Mesothelial cell of epicardium (in vitro differentiated cells): ENCODE measurements at regions not wholly inside any gene's neighbourhood (a gene's known extent, or its start where the extent isn't known, plus 50 kb on each side); places are given as distances from the start of the nearest gene placed in this dataset.

Experiments used
- DNase-seq, 2 experiments: peaks; one replicate each; pipeline ENCODE4 v3.0.0; 2021; ENCODE audit warnings: low spot score in 2 of 2; ENCODE audit not compliant: unreplicated experiment in 2 of 2
- H3K27ac Mint-ChIP-seq: 2 replicates; pipeline ENCODE4 v1.8.0; 2021; ENCODE audit warnings: mixed read lengths
- H3K27me3 Mint-ChIP-seq: 2 replicates; pipeline ENCODE4 v1.8.0; 2021; ENCODE audit warnings: low read depth, mixed read lengths
- H3K36me3 Mint-ChIP-seq: 2 replicates; pipeline ENCODE4 v1.8.0; 2021; ENCODE audit warnings: mixed read lengths
- H3K4me1 Mint-ChIP-seq: 2 replicates; pipeline ENCODE4 v1.8.0; 2021; ENCODE audit warnings: mixed read lengths
- H3K4me3 Mint-ChIP-seq: 2 replicates; pipeline ENCODE4 v1.8.0; 2021; ENCODE audit warnings: mild to moderate bottlenecking, moderate library complexity, mixed read lengths
- H3K9me3 Mint-ChIP-seq: 2 replicates; pipeline ENCODE4 v1.8.0; 2021; ENCODE audit warnings: mixed read lengths
- TF ChIP-seq, protein P1 (sequence below): fragments of 200-600 bp; sonication (generic); IDR thresholded peaks from one replicate; pipeline ENCODE4 v1.5.0; 2021; ENCODE audit warnings: antibody characterized with exemption; ENCODE audit not compliant: unreplicated experiment

DNA sequence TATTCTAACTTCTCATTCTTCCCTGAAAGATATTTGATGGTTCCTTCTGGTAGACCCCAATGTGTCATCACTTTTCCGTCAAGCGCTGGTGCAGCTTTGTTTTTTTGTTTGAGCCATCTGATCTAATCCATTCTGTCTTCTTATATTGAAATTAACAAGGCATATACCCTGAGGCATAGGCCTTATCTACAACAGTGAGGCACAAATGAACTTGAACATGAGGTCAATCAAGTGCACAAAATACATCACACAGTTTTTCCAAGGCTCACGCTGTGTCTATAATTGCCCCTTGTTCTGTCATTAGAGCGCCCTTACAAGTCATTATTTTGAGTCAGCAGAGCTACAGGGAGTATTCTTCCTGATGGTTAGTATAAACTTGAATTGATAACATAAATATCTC lies 406.6 kb downstream of the MAT2B start:
- H3K9me3 Mint-ChIP-seq = peaks cover 6% of the 10 kb centered on the region
- no peak for DNase-seq
- H3K4me1 Mint-ChIP-seq = peaks cover 23% of the 10 kb centered on the region
- H3K27me3 Mint-ChIP-seq = no peaks in the 10 kb centered on the region
- no peaks in the 10 kb centered on the region for H3K36me3 Mint-ChIP-seq
- no peak overlapping the region for H3K27ac Mint-ChIP-seq
- no peak overlapping the region for H3K4me3 Mint-ChIP-seq
- TF ChIP-seq, protein P1, sequence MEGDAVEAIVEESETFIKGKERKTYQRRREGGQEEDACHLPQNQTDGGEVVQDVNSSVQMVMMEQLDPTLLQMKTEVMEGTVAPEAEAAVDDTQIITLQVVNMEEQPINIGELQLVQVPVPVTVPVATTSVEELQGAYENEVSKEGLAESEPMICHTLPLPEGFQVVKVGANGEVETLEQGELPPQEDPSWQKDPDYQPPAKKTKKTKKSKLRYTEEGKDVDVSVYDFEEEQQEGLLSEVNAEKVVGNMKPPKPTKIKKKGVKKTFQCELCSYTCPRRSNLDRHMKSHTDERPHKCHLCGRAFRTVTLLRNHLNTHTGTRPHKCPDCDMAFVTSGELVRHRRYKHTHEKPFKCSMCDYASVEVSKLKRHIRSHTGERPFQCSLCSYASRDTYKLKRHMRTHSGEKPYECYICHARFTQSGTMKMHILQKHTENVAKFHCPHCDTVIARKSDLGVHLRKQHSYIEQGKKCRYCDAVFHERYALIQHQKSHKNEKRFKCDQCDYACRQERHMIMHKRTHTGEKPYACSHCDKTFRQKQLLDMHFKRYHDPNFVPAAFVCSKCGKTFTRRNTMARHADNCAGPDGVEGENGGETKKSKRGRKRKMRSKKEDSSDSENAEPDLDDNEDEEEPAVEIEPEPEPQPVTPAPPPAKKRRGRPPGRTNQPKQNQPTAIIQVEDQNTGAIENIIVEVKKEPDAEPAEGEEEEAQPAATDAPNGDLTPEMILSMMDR = no peak

DNA sequence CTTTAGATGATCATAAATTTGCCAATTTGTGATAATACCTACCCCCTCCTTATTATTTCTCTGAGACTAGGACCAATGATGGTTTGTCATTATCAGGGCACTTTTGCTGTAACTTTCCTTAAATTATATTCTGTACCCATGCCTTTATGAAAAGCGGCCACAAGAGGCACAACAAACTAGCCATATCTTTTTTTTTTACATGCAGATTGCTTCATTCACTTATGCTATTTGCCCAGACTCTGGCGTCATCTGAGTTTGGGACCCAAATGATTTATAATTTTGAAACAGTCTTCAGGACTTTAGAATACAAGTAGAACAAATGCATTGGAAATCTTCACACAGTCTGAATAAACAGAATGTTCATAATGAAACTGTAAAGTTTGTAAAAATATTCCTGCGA lies 408.1 kb downstream of the MAT2B start:
- Mint-ChIP-seq H3K27me3 (no peaks in the 10 kb centered on the region), H3K9me3 (no peaks in the 10 kb centered on the region), H3K36me3 (no peaks in the 10 kb centered on the region), H3K4me1 (peaks cover 23% of the 10 kb centered on the region), H3K4me3 (no peak overlapping the region), H3K27ac (no peak overlapping the region)
- TF ChIP-seq, protein P1 = no peak
- no peak for DNase-seq

DNA sequence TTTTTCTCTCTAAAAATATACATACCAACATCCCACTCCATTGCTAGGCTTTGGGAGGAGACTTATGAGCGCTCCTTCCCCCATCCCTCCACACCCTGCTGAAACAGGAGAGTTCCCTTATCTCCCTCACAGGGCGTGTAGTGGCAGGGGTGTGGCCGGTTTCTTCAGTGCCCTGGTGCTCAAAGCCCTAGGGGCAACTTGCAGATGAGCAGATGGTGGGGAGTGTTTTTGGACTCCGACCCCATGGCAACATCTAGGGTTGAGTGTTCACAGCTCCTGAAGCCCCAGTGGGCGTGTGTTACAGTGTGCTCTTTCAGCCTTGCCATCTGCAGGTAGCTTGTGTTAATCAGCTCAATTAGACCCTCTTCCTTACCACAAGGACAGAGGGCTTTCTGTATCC lies 409.5 kb downstream of the MAT2B start:
- TF ChIP-seq, protein P1 = no peak
- no peak for DNase-seq
- H3K27me3 Mint-ChIP-seq = no peaks in the 10 kb centered on the region
- peaks cover 11% of the 10 kb centered on the region for H3K9me3 Mint-ChIP-seq
- no peak overlapping the region for H3K27ac Mint-ChIP-seq
- peaks cover 23% of the 10 kb centered on the region for H3K4me1 Mint-ChIP-seq
- no peak overlapping the region for H3K4me3 Mint-ChIP-seq
- H3K36me3 Mint-ChIP-seq = peaks cover 3% of the 10 kb centered on the region

DNA sequence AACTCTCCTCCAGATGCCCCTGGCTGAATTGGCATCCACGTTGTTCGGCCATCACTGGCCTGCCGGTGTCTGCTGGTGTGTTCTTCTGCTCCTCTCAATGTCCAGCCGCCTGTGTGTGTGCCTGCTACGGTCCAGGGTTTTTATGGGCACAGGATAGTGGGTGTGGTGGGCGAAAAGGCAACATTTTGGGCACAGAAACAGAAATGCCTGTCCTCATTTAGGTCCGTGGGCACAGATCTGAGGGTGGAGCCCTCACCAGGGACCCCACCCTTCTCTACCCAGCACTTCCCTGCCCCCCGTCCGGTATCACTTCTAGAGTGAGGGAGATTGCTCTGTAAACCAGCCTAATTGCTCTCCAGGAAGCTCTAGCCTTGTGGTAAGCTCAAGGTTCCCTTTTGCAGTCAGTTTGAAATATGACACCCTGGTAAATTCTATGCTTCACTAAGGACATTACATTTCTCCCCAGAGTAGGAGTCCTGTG lies 410.1 kb downstream of the MAT2B start:
- H3K4me3 Mint-ChIP-seq = no peak overlapping the region
- peak overlapping the region; percentile 2 for H3K27ac Mint-ChIP-seq
- peaks cover 3% of the 10 kb centered on the region for H3K36me3 Mint-ChIP-seq

DNA sequence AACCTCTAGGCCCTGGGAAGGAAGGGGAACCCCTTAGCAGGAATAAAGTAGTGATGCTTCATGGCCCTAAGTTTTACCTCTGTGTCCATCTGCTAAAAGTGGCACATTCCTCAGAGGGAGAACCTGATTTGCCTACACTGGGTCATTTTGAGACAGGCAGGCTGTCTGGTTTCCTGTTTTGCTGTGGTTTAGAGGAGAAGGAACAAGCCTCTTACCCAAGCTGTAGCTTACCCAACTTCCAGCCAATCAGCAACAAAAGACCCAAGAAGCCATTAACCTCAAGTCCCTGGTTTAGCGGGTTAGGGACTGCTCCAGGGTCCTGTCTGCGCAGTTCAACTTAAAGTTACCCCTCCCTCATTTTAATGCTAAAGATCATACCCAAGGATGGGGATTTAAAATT lies 411.0 kb downstream of the MAT2B start:
- Mint-ChIP-seq H3K4me1 (peaks cover 23% of the 10 kb centered on the region), H3K27me3 (no peaks in the 10 kb centered on the region), H3K4me3 (no peak overlapping the region), H3K36me3 (peaks cover 3% of the 10 kb centered on the region), H3K27ac (peak overlapping the region; percentile 22), H3K9me3 (peaks cover 19% of the 10 kb centered on the region)
- no peak for DNase-seq
- TF ChIP-seq, protein P1 = no peak

More for the DNA sequence above, 410.1 kb downstream of the MAT2B start:
- TF ChIP-seq, protein P1 = no peak
- DNase-seq = no peak
- H3K9me3 Mint-ChIP-seq = peaks cover 11% of the 10 kb centered on the region
- H3K27me3 Mint-ChIP-seq = no peaks in the 10 kb centered on the region
- peaks cover 23% of the 10 kb centered on the region for H3K4me1 Mint-ChIP-seq

DNA sequence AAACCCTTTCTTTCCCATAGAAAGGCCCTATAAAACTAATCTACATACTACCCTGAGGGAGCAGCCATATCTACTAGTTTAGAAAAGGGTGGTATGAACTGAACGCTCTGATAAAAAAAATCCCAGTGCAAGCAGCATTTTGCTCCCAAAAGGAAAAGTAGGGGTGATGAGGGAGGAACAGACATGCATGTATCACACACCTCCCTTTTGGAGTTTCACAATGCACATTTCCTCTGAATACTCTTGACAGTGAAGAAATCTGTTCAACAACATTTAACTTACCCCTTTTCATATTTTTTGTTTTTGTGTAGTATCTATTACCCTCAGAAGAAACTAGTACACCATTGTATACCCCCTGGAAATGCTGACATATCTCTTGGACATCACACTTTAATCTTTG lies 411.4 kb downstream of the MAT2B start:
- Mint-ChIP-seq H3K36me3 (peaks cover 3% of the 10 kb centered on the region), H3K4me1 (peaks cover 19% of the 10 kb centered on the region), H3K9me3 (peaks cover 19% of the 10 kb centered on the region), H3K4me3 (no peak overlapping the region), H3K27me3 (no peaks in the 10 kb centered on the region), H3K27ac (no peak overlapping the region)
- DNase-seq = no peak
- TF ChIP-seq, protein P1 = no peak
